K562 (cell line): ENCODE measurements at regions not wholly inside any gene's neighbourhood (a gene's known extent, or its start where the extent isn't known, plus 50 kb on each side); places are given as distances from the start of the nearest gene placed in this dataset.

Experiments
- PATZ1 ChIP-seq: fragments of 250-450 bp; sonication (Bioruptor Pico); IDR thresholded peaks from 2 replicates; pipeline ENCODE4 v1.5.0; 2020; ENCODE audit warnings: mild to moderate bottlenecking, borderline replicate concordance
- USF2 ChIP-seq: sonication (generic); formaldehyde crosslinking; IDR thresholded peaks from 2 replicates; pipeline ENCODE4 v1.5.0; 2020; ENCODE audit warnings: missing genetic modification reagents
- WHSC1 ChIP-seq: IDR thresholded peaks from one replicate; pipeline ENCODE4 v1.6.1; 2012; ENCODE audit warnings: low read length, control low read depth, inconsistent platforms
- ZFX ChIP-seq: sonication (generic); formaldehyde crosslinking; IDR thresholded peaks from 2 replicates; pipeline ENCODE4 v1.8.0; 2022; ENCODE audit warnings: mild to moderate bottlenecking, missing genetic modification reagents, moderate library complexity
- ZZZ3 ChIP-seq: fragments of 450-650 bp; IDR thresholded peaks from 2 replicates; pipeline ENCODE4 v1.6.1; 2016; ENCODE audit warnings: antibody characterized with exemption, mild to moderate bottlenecking, moderate library complexity

GRCh38 chr14:50000380-50001150, 107.7 kb downstream of the ARF6 start:
- TF ChIP-seq USF2 (CRISPR knock-in tag) (no peak), ZZZ3 (no peak), ZFX (no peak), WHSC1 (no peak), PATZ1 (CRISPR knock-in tag) (no peak)
